Endothelial cell of umbilical vein (primary cell): ENCODE measurements at regions not wholly inside any gene's neighbourhood (a gene's known extent, or its start where the extent isn't known, plus 50 kb on each side); places are given as distances from the start of the nearest gene placed in this dataset.

Experiments
- BruUV-seq: library from RNA; stranded (reverse); fragments of 400-500 nt; replicated peaks from 2 replicates; lab custom pipeline; 2021; lab: Mats Ljungman, UMichigan
- CTCF ChIA-PET: fragments of 300-600, 350-600 bp; sonication (Branson Sonifier 250); formaldehyde crosslinking; loops from one replicate; lab custom pipeline; 2021; ENCODE audit warnings: antibody characterized with exemption, inconsistent platforms; lab: Charles Lee
- POLR2A ChIA-PET: fragments of 300-600, 350-600 bp; sonication (Branson Sonifier 250); formaldehyde crosslinking; loops from one replicate; lab custom pipeline; 2021; ENCODE audit warnings: antibody characterized with exemption, inconsistent platforms; lab: Charles Lee
- DNase-seq: peaks from one replicate; pipeline ENCODE4 v3.0.0-alpha.2; 2011; ENCODE audit warnings: low read depth, low spot score
- FAIRE-seq: peaks from 2 replicates; lab custom pipeline; 2011; peaks lifted over from hg19 to GRCh38; lab: Jason Lieb, UNC
- H2AFZ ChIP-seq: 2 replicates; pipeline ENCODE4 v1.6.0; 2012; ENCODE audit warnings: low read depth, low read length, control low read depth, inconsistent platforms
- H3K27ac ChIP-seq: 2 replicates; pipeline ENCODE4 v1.5.1; 2011; ENCODE audit warnings: low read depth, mild to moderate bottlenecking, control low read depth, low read length, moderate library complexity; ENCODE audit not compliant: insufficient read depth
- H3K27me3 ChIP-seq, 2 experiments: 2 replicates each; pipeline versions ENCODE4 v1.6.0 to v1.6.1; 2011; ENCODE audit warnings: low read length in 2 of 2, mixed read lengths in 1 of 2; ENCODE audit not compliant: control insufficient read depth in 2 of 2, insufficient read depth in 2 of 2
- H3K36me3 ChIP-seq, 2 experiments: 2 replicates in 1 of 2; 3 replicates in 1 of 2; pipeline ENCODE4 v1.5.1; 2011; ENCODE audit warnings: low read length in 2 of 2, mild to moderate bottlenecking in 1 of 2, moderate library complexity in 1 of 2; ENCODE audit not compliant: control insufficient read depth in 2 of 2, insufficient read depth in 2 of 2; ENCODE audit errors: extremely low read depth in 1 of 2
- H3K4me1 ChIP-seq: 3 replicates; pipeline ENCODE4 v1.5.1; 2011; ENCODE audit warnings: mild to moderate bottlenecking, low read length; ENCODE audit not compliant: control insufficient read depth, insufficient read depth; ENCODE audit errors: extremely low read depth
- H3K4me2 ChIP-seq: 2 replicates; pipeline ENCODE4 v1.6.1; 2011; ENCODE audit warnings: low read length, control low read depth, mixed read lengths; ENCODE audit not compliant: insufficient read depth
- H3K4me3 ChIP-seq, 3 experiments: fragments of 200-600 bp in 1 of 3; sonication (generic), shearing (Covaris generic) in 1 of 3; replicated peaks in 1 of 3; 2 replicates each; pipeline ENCODE4 v1.5.1; 2011 to 2016; ENCODE audit warnings: control low read depth in 3 of 3, low read length in 3 of 3, mild to moderate bottlenecking in 2 of 3, inconsistent platforms in 1 of 3, low read depth in 1 of 3, moderate library complexity in 1 of 3; ENCODE audit not compliant: insufficient read depth in 1 of 3
- H3K79me2 ChIP-seq: 2 replicates; pipeline ENCODE4 v1.6.0; 2012; ENCODE audit warnings: low read length, inconsistent platforms; ENCODE audit not compliant: control insufficient read depth, insufficient read depth
- H3K9ac ChIP-seq: replicated peaks from 2 replicates; pipeline ENCODE3; 2011; ENCODE audit warnings: low read length, control low read depth; ENCODE audit not compliant: insufficient read depth; ENCODE audit errors: extremely low read depth
- H3K9me1 ChIP-seq: replicated peaks from 3 replicates; pipeline ENCODE4 v1.6.0; 2011; ENCODE audit warnings: mild to moderate bottlenecking, low read length; ENCODE audit not compliant: control insufficient read depth, insufficient read depth; ENCODE audit errors: extremely low read depth
- H3K9me3 ChIP-seq: replicated peaks from 2 replicates; pipeline ENCODE4 v1.5.1; 2012; ENCODE audit warnings: low read length, inconsistent platforms; ENCODE audit not compliant: control insufficient read depth, insufficient read depth
- H4K20me1 ChIP-seq: replicated peaks from 2 replicates; pipeline ENCODE3; 2011; ENCODE audit warnings: mild to moderate bottlenecking, low read length; ENCODE audit not compliant: control insufficient read depth, insufficient read depth; ENCODE audit errors: extremely low read depth
- EZH2 ChIP-seq: IDR thresholded peaks from 2 replicates; pipeline ENCODE4 v1.6.1; 2012; ENCODE audit warnings: borderline replicate concordance, low read depth, mild to moderate bottlenecking, moderate library complexity, low read length, inconsistent platforms; ENCODE audit not compliant: severe bottlenecking
- FOS ChIP-seq: IDR thresholded peaks from 2 replicates; pipeline ENCODE4 v1.6.1; 2011; ENCODE audit warnings: mild to moderate bottlenecking, low read length, moderate library complexity, borderline replicate concordance; ENCODE audit not compliant: insufficient read depth
- JUN ChIP-seq: IDR thresholded peaks from 2 replicates; pipeline ENCODE4 v1.6.1; 2011; ENCODE audit warnings: borderline replicate concordance, low read depth; ENCODE audit not compliant: insufficient read length, insufficient read depth
- MYC ChIP-seq: IDR thresholded peaks from one replicate; pipeline ENCODE4 v1.6.1; 2011; ENCODE audit warnings: mild to moderate bottlenecking, low read depth, low read length
- POLR2A ChIP-seq: IDR thresholded peaks from 2 replicates; pipeline ENCODE4 v1.6.1; 2012; ENCODE audit warnings: low read depth, mild to moderate bottlenecking, control low read depth, low read length
- POLR2AphosphoS5 ChIP-seq: IDR thresholded peaks from 2 replicates; pipeline ENCODE4 v1.6.1; 2012; ENCODE audit warnings: low read depth, mild to moderate bottlenecking, control low read depth, low read length, moderate library complexity; ENCODE audit not compliant: insufficient read depth
- dilution Hi-C: fragments of 300-500 bp; cut with MboI; formaldehyde crosslinking; loops from one replicate; pipeline ENCODE4 v1.15.0; 2019; ENCODE audit warnings: low sequenced_read_pairs; ENCODE audit not compliant: extremely low pct_ligation_motif_present
- intact Hi-C: fragments of 100-400 bp; cut with micrococcal nuclease; formaldehyde crosslinking; loops from one replicate; pipeline ENCODE4 v1.10.0; 2022
- TF ChIP-seq, protein P1 (sequence below), 2 donors: IDR thresholded peaks; 1 replicate in 1 of 2; 2 replicates in 1 of 2; pipeline ENCODE4 v1.5.1; 2011; ENCODE audit warnings: low read length in 2 of 2, mild to moderate bottlenecking in 2 of 2, moderate library complexity in 2 of 2, control low read depth in 1 of 2, inconsistent platforms in 1 of 2, low read depth in 1 of 2; ENCODE audit not compliant: insufficient read depth in 1 of 2; ENCODE audit errors: extremely low read depth in 1 of 2

DNA sequence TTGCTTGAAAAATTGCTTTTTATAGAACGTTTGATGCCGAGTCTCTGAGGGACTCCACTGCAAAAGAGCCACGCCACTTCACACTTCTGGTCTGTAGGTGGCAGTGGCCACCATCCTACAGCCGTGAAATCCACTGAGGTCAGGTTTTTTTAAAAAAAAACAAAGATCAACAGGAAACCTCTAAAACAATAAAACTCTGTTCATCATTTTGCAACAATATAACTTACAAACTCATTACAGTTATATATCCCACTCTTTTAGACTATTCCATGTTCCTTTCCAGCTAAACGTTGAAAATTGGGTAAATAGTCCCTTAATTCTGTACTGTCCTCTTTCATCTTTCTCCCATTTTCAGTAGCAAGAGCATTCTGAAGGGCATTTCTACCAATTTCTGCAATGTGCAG lies 64.6 kb upstream of the FMN2 start:
- H3K4me3 ChIP-seq = no peak overlapping the region
- no peaks in the 10 kb centered on the region for H3K9me3 ChIP-seq
- dilution Hi-C loops (no loop called here), intact Hi-C loops (loop anchor here (1.0 kb wide), 2 partner anchors 122 to 162 kb away; no protein-coding TSS in a partner anchor)
- peaks cover 18% of the 10 kb centered on the region for H3K4me1 ChIP-seq
- no peaks in the 10 kb centered on the region for H3K79me2 ChIP-seq
- BruUV-seq = no TSS peak
- no peaks in the 10 kb centered on the region for H4K20me1 ChIP-seq
- peak; percentile 44 for DNase-seq
- H3K9me1 ChIP-seq = no peaks in the 10 kb centered on the region
- no peak overlapping the region for H3K9ac ChIP-seq
- no peak overlapping the region for H2AFZ ChIP-seq
- peak overlapping the region; percentile 17 for H3K4me2 ChIP-seq
- no peak overlapping the region for H3K27ac ChIP-seq
- FAIRE-seq = no peak
- ChIA-PET POLR2A (no interaction called here), CTCF (interaction anchor here (0.9 to 7.0 kb wide), 11 partner anchors 12 to 164 kb away, joined by 3 to 78 read pairs (median 5); no protein-coding TSS in a partner anchor)
- no peaks in the 10 kb centered on the region for H3K36me3 ChIP-seq
- no peaks in the 10 kb centered on the region for H3K27me3 ChIP-seq
- TF ChIP-seq JUN = no peak
- no peak for TF ChIP-seq POLR2AphosphoS5
- no peak for TF ChIP-seq MYC
- no peak for TF ChIP-seq EZH2
- no peak for TF ChIP-seq FOS
- TF ChIP-seq, protein P1, sequence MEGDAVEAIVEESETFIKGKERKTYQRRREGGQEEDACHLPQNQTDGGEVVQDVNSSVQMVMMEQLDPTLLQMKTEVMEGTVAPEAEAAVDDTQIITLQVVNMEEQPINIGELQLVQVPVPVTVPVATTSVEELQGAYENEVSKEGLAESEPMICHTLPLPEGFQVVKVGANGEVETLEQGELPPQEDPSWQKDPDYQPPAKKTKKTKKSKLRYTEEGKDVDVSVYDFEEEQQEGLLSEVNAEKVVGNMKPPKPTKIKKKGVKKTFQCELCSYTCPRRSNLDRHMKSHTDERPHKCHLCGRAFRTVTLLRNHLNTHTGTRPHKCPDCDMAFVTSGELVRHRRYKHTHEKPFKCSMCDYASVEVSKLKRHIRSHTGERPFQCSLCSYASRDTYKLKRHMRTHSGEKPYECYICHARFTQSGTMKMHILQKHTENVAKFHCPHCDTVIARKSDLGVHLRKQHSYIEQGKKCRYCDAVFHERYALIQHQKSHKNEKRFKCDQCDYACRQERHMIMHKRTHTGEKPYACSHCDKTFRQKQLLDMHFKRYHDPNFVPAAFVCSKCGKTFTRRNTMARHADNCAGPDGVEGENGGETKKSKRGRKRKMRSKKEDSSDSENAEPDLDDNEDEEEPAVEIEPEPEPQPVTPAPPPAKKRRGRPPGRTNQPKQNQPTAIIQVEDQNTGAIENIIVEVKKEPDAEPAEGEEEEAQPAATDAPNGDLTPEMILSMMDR (IDR thresholded peaks at IDR 0.05; ENCODE audit: extremely low read depth in 1 of 2, insufficient read depth in 1 of 2, low read depth in 1 of 2, low read length in 2 of 2) = peak; percentile 80 to 88
- TF ChIP-seq POLR2A = no peak
